ENCODE measurements at regions not wholly inside any gene's neighbourhood (a gene's known extent, or its start where the extent isn't known, plus 50 kb on each side); places are given as distances from the start of the nearest gene placed in this dataset.

- TF ChIP-seq CTCF (IDR thresholded peaks at IDR 0.05 in 4 of 5, conservative IDR thresholded peaks at IDR 0.05 in 1 of 5) (no peak), POLR2A (IDR thresholded peaks at IDR 0.05) (peak in 1 of 2 donors; percentile 8)
These were observed 156.0 kb upstream of the MCTP2 start for GRCh38 chr15:94075349-94075748.

Data from gastrocnemius medialis (tissue), 4 donors.